AG04450 (cell line): ENCODE measurements at regions not wholly inside any gene's neighbourhood (a gene's known extent, or its start where the extent isn't known, plus 50 kb on each side); places are given as distances from the start of the nearest gene placed in this dataset.

Source experiments
- CTCF ChIA-PET: fragments of 300-600, 350-600 bp; formaldehyde crosslinking; extraction: SDS; loops from one replicate; lab custom pipeline; 2022; ENCODE audit warnings: antibody characterized with exemption, inconsistent platforms; lab: Charles Lee
- POLR2A ChIA-PET: fragments of 350-600 bp; formaldehyde crosslinking; extraction: SDS; loops from one replicate; lab custom pipeline; 2021; ENCODE audit warnings: antibody characterized with exemption, inconsistent platforms; lab: Yijun Ruan, JAX
- DNase-seq: peaks from one replicate; pipeline ENCODE4 v3.0.0-alpha.2; 2011; ENCODE audit warnings: low read depth, low spot score
- H3K27ac ChIP-seq: one replicate; pipeline ENCODE4 v1.5.1; 2012; ENCODE audit warnings: low read depth, low read length, control low read depth
- H3K27me3 ChIP-seq: one replicate; pipeline ENCODE4 v1.6.0; 2012; ENCODE audit warnings: low read length; ENCODE audit not compliant: control insufficient read depth, insufficient read depth
- H3K4me3 ChIP-seq: 2 replicates; pipeline ENCODE4 v1.5.1; 2011; ENCODE audit warnings: mild to moderate bottlenecking, low read depth, low read length, control low read depth
- H3K9me3 ChIP-seq: 2 replicates; pipeline ENCODE4 v1.5.1; 2012; ENCODE audit warnings: low read length; ENCODE audit not compliant: control insufficient read depth, insufficient read depth
- TF ChIP-seq, protein P1 (sequence below): IDR thresholded peaks from 2 replicates; pipeline ENCODE4 v1.5.1; 2011; ENCODE audit warnings: low read depth, low read length, control low read depth, inconsistent platforms

GRCh38 chr5:109986726-109987125 is 297.0 kb downstream of the MAN2A1 start:
- ChIA-PET CTCF (no interaction called here), POLR2A (no interaction called here)
- TF ChIP-seq, protein P1, sequence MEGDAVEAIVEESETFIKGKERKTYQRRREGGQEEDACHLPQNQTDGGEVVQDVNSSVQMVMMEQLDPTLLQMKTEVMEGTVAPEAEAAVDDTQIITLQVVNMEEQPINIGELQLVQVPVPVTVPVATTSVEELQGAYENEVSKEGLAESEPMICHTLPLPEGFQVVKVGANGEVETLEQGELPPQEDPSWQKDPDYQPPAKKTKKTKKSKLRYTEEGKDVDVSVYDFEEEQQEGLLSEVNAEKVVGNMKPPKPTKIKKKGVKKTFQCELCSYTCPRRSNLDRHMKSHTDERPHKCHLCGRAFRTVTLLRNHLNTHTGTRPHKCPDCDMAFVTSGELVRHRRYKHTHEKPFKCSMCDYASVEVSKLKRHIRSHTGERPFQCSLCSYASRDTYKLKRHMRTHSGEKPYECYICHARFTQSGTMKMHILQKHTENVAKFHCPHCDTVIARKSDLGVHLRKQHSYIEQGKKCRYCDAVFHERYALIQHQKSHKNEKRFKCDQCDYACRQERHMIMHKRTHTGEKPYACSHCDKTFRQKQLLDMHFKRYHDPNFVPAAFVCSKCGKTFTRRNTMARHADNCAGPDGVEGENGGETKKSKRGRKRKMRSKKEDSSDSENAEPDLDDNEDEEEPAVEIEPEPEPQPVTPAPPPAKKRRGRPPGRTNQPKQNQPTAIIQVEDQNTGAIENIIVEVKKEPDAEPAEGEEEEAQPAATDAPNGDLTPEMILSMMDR, result no peak
- Histone ChIP-seq H3K27ac (no peak overlapping the region), H3K27me3 (no peaks in the 10 kb centered on the region), H3K9me3 (no peaks in the 10 kb centered on the region), H3K4me3 (no peak overlapping the region)
- DNase-seq, result no peak

DNA sequence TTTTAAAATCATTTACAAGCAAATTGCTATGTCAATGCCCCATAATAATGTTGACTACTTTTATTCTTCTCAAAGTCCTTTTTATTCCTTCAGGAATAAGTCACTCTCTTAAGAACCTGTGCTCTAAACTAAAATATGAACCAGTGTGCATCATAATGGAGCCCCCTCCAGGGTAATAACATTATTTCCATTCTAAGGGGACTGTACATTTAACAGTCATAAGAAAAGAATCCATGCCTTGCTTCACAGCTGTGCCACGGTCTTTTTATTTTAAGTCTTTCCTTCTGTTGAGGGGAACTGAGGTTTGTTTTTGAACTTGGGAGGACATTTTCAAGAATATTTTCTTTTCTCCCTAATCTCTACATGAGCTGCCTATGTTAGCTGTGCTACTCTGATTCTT is 297.6 kb downstream of the MAN2A1 start:
- DNase-seq, result no peak
- ChIA-PET CTCF (no interaction called here), POLR2A (no interaction called here)
- no peaks in the 10 kb centered on the region for H3K9me3 ChIP-seq
- TF ChIP-seq, protein P1, result no peak
- H3K27me3 ChIP-seq, result no peaks in the 10 kb centered on the region
- no peak overlapping the region for H3K27ac ChIP-seq
- H3K4me3 ChIP-seq, result no peak overlapping the region

DNA sequence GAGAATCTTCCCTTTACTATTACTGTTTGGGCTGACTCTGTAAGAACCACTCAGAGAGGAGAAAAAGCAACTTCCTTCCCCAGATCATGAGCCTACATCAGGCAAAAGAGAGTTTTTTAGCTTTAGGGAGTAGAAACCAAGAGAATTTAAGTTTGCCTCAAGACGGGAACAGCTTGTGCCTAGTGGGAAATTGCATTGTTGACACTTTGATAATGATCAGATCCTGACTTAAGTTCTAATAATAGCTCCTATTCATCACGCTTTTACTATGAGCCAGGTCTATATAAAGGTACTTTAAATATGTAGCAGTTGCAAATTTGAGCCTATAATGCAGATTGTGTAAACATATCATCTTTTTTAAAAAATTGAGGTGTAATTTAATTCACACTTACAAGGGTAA is 298.2 kb downstream of the MAN2A1 start:
- POLR2A ChIA-PET, result no interaction called here
- CTCF ChIA-PET, result no interaction called here

GRCh38 chr5:109989161-109989560 is 299.4 kb downstream of the MAN2A1 start:
- no peak for DNase-seq
- TF ChIP-seq, protein P1, result no peak
- Histone ChIP-seq H3K4me3 (no peak overlapping the region), H3K27ac (no peak overlapping the region), H3K9me3 (no peaks in the 10 kb centered on the region), H3K27me3 (no peaks in the 10 kb centered on the region)
- CTCF ChIA-PET, result no interaction called here
- POLR2A ChIA-PET, result no interaction called here

More for the DNA sequence above, 298.2 kb downstream of the MAN2A1 start:
- H3K9me3 ChIP-seq, result no peaks in the 10 kb centered on the region
- TF ChIP-seq, protein P1, result no peak
- no peak for DNase-seq
- no peak overlapping the region for H3K4me3 ChIP-seq
- H3K27me3 ChIP-seq, result no peaks in the 10 kb centered on the region
- H3K27ac ChIP-seq, result no peak overlapping the region

- DNase-seq, result no peak
- no peaks in the 10 kb centered on the region for H3K27me3 ChIP-seq
- no peak overlapping the region for H3K27ac ChIP-seq
- H3K4me3 ChIP-seq, result no peak overlapping the region
- ChIA-PET POLR2A (no interaction called here), CTCF (no interaction called here)
- TF ChIP-seq, protein P1, result no peak
- no peaks in the 10 kb centered on the region for H3K9me3 ChIP-seq
Observed at GRCh38 chr5:109989994-109990722, 300.4 kb downstream of the MAN2A1 start.
